CD14-positive monocyte (primary cell): ENCODE measurements at regions not wholly inside any gene's neighbourhood (a gene's known extent, or its start where the extent isn't known, plus 50 kb on each side); places are given as distances from the start of the nearest gene placed in this dataset.

ENCODE experiments used
- DNase-seq, 3 donors: peaks; one replicate each; pipeline ENCODE4 v3.0.0-alpha.2; 2011 to 2022
- H2AFZ ChIP-seq: 2 replicates; pipeline ENCODE4 v1.6.0; 2012; ENCODE audit warnings: mild to moderate bottlenecking, low read depth, low read length, inconsistent platforms; ENCODE audit not compliant: insufficient read depth, poor library complexity, severe bottlenecking
- H3K27ac ChIP-seq, 2 donors: 1 replicate in 1 of 2; 2 replicates in 1 of 2; pipeline ENCODE4 v1.5.1; 2012 to 2013; ENCODE audit warnings: low read length in 2 of 2, control low read depth in 1 of 2, inconsistent platforms in 1 of 2, low read depth in 1 of 2, mild to moderate bottlenecking in 1 of 2
- H3K27me3 ChIP-seq, 2 donors: one replicate each; pipeline versions ENCODE4 v1.6.0 to v1.6.1; 2011 to 2013; ENCODE audit warnings: low read length in 2 of 2; ENCODE audit not compliant: control insufficient read depth in 2 of 2, insufficient read depth in 2 of 2
- H3K36me3 ChIP-seq, 2 donors: replicated peaks in 1 of 2; 1 replicate in 1 of 2; 2 replicates in 1 of 2; pipeline versions ENCODE4 v1.5.1 to v1.6.1; 2012 to 2013; ENCODE audit warnings: low read length in 2 of 2, control low read depth in 1 of 2, inconsistent platforms in 1 of 2, mild to moderate bottlenecking in 1 of 2; ENCODE audit not compliant: insufficient read depth in 2 of 2, control insufficient read depth in 1 of 2
- H3K4me1 ChIP-seq, 2 donors: 1 replicate in 1 of 2; 2 replicates in 1 of 2; pipeline versions ENCODE4 v1.5.1 to v1.6.1; 2012 to 2013; ENCODE audit warnings: low read length in 2 of 2, control low read depth in 1 of 2, inconsistent platforms in 1 of 2, mild to moderate bottlenecking in 1 of 2, moderate library complexity in 1 of 2; ENCODE audit not compliant: insufficient read depth in 2 of 2, control insufficient read depth in 1 of 2
- H3K4me2 ChIP-seq: replicated peaks from 2 replicates; pipeline ENCODE3; 2012; ENCODE audit warnings: low read length, moderate library complexity, mild to moderate bottlenecking; ENCODE audit not compliant: poor library complexity, severe bottlenecking; ENCODE audit errors: extremely low read depth
- H3K4me3 ChIP-seq, 3 experiments: fragments of 200-600 bp in 1 of 3; sonication (generic) in 1 of 3; replicated peaks in 1 of 3; 1 replicate in 2 of 3; 2 replicates in 1 of 3; pipeline ENCODE4 v1.5.1; 2011 to 2013; ENCODE audit warnings: low read length in 3 of 3, mild to moderate bottlenecking in 3 of 3, control low read depth in 2 of 3, low read depth in 2 of 3, inconsistent platforms in 1 of 3, moderate library complexity in 1 of 3
- H3K79me2 ChIP-seq: 2 replicates; pipeline ENCODE4 v1.6.0; 2012; ENCODE audit warnings: mild to moderate bottlenecking, control low read depth, inconsistent platforms, low read length, moderate library complexity; ENCODE audit not compliant: insufficient read depth
- H3K9ac ChIP-seq: 2 replicates; pipeline ENCODE4 v1.6.0; 2017; ENCODE audit warnings: low read length, mild to moderate bottlenecking; ENCODE audit not compliant: insufficient read depth, poor library complexity, severe bottlenecking
- H3K9me3 ChIP-seq, 2 donors: replicated peaks in 1 of 2; 1 replicate in 1 of 2; 2 replicates in 1 of 2; pipeline versions ENCODE4 v1.5.1 to v1.6.1; 2012 to 2013; ENCODE audit warnings: low read length in 2 of 2, control low read depth in 1 of 2; ENCODE audit not compliant: control insufficient read depth in 1 of 2, insufficient read depth in 1 of 2
- H4K20me1 ChIP-seq: 2 replicates; pipeline ENCODE4 v1.6.0; 2012; ENCODE audit warnings: mild to moderate bottlenecking, low read length, control low read depth, moderate library complexity; ENCODE audit not compliant: insufficient read depth
- H3K27ac Mint-ChIP-seq, 7 donors: one replicate each; pipeline ENCODE4 v1.8.0; 2020; ENCODE audit warnings: mild to moderate bottlenecking in 7 of 7, mixed read lengths in 7 of 7, moderate library complexity in 6 of 7, inconsistent platforms in 2 of 7
- H3K27me3 Mint-ChIP-seq, 3 donors: one replicate each; pipeline ENCODE4 v1.8.0; 2021 to 2022; ENCODE audit warnings: low read depth in 3 of 3, mild to moderate bottlenecking in 3 of 3, mixed read lengths in 3 of 3, moderate library complexity in 3 of 3, inconsistent platforms in 1 of 3
- H3K36me3 Mint-ChIP-seq, 2 donors: one replicate each; pipeline ENCODE4 v1.8.0; 2020; ENCODE audit warnings: mixed read lengths in 2 of 2, inconsistent platforms in 1 of 2, mild to moderate bottlenecking in 1 of 2
- H3K4me1 Mint-ChIP-seq: one replicate; pipeline ENCODE4 v1.8.0; 2020; ENCODE audit warnings: mild to moderate bottlenecking, mixed read lengths
- H3K4me3 Mint-ChIP-seq, 2 donors: one replicate each; pipeline ENCODE4 v1.8.0; 2020; ENCODE audit warnings: mild to moderate bottlenecking in 2 of 2, mixed read lengths in 2 of 2, moderate library complexity in 1 of 2
- H3K9me3 Mint-ChIP-seq, 7 donors: one replicate each; pipeline ENCODE4 v1.8.0; 2020 to 2022; ENCODE audit warnings: mixed read lengths in 7 of 7, mild to moderate bottlenecking in 6 of 7, moderate library complexity in 6 of 7, inconsistent platforms in 2 of 7
- WGBS: methylation state at CpG from one replicate; pipeline ENCODE4 v1.1.5; 2013; ENCODE audit warnings: missing lambda C conversion rate; ENCODE audit not compliant: insufficient coverage; 5-methylcytosine and 5-hydroxymethylcytosine counted together
- intact Hi-C, 2 donors: fragments of 100-400 bp; cut with micrococcal nuclease; formaldehyde crosslinking; loops; one replicate each; pipeline versions ENCODE4 v1.15.0 to v1.15.1; 2023
- TF ChIP-seq, protein P1 (sequence below): fragments of 200-600 bp; IDR thresholded peaks from one replicate; pipeline ENCODE4 v1.8.0; 2022; ENCODE audit warnings: antibody characterized with exemption, mild to moderate bottlenecking

- no peak for DNase-seq
- Histone ChIP-seq H3K4me3 (no peak overlapping the region), H3K27ac (no peak overlapping the region), H3K36me3 (no peaks in the 10 kb centered on the region), H3K4me2 (no peak overlapping the region), H3K27me3 (no peaks in the 10 kb centered on the region), H2AFZ (no peak overlapping the region), H3K79me2 (no peaks in the 10 kb centered on the region), H3K9ac (no peak overlapping the region), H4K20me1 (no peaks in the 10 kb centered on the region), H3K4me1 (no peaks in the 10 kb centered on the region), H3K9me3 (peaks cover 2 to 5% of the 10 kb centered on the region in 2 donors)
- Mint-ChIP-seq H3K27ac (no peak overlapping the region), H3K36me3 (no peaks in the 10 kb centered on the region), H3K27me3 (no peaks in the 10 kb centered on the region), H3K4me3 (no peak overlapping the region), H3K9me3 (peaks cover 0 to 3% (median under 1%) of the 10 kb centered on the region in 7 donors), H3K4me1 (no peaks in the 10 kb centered on the region)
- TF ChIP-seq, protein P1, sequence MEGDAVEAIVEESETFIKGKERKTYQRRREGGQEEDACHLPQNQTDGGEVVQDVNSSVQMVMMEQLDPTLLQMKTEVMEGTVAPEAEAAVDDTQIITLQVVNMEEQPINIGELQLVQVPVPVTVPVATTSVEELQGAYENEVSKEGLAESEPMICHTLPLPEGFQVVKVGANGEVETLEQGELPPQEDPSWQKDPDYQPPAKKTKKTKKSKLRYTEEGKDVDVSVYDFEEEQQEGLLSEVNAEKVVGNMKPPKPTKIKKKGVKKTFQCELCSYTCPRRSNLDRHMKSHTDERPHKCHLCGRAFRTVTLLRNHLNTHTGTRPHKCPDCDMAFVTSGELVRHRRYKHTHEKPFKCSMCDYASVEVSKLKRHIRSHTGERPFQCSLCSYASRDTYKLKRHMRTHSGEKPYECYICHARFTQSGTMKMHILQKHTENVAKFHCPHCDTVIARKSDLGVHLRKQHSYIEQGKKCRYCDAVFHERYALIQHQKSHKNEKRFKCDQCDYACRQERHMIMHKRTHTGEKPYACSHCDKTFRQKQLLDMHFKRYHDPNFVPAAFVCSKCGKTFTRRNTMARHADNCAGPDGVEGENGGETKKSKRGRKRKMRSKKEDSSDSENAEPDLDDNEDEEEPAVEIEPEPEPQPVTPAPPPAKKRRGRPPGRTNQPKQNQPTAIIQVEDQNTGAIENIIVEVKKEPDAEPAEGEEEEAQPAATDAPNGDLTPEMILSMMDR, result no peak
- intact Hi-C loops, result no loop called here
Measured at GRCh38 chr3:26293329-26293844, 329.2 kb upstream of the LRRC3B start.

GRCh38 chr3:26307192-26307591, 315.4 kb upstream of the LRRC3B start:
- Histone ChIP-seq H4K20me1 (no peaks in the 10 kb centered on the region), H3K36me3 (no peaks in the 10 kb centered on the region), H3K4me3 (no peak overlapping the region), H2AFZ (no peak overlapping the region), H3K27ac (no peak overlapping the region), H3K9me3 (peaks cover 9 to 60% of the 10 kb centered on the region in 2 donors), H3K9ac (no peak overlapping the region), H3K27me3 (no peaks in the 10 kb centered on the region), H3K79me2 (no peaks in the 10 kb centered on the region), H3K4me2 (no peak overlapping the region), H3K4me1 (no peaks in the 10 kb centered on the region)
- no peak overlapping the region for H3K27ac Mint-ChIP-seq
- TF ChIP-seq, protein P1, result no peak
- no peaks in the 10 kb centered on the region for H3K27me3 Mint-ChIP-seq
- no peaks in the 10 kb centered on the region for H3K36me3 Mint-ChIP-seq
- intact Hi-C loops, result no loop called here
- WGBS, result 83% methylated on average over 3 of the region's 5 CpGs
- peaks cover 12 to 30% (median 16%) of the 10 kb centered on the region in 7 donors for H3K9me3 Mint-ChIP-seq
- no peak overlapping the region for H3K4me3 Mint-ChIP-seq
- no peak for DNase-seq
- no peaks in the 10 kb centered on the region for H3K4me1 Mint-ChIP-seq
